ENCODE measurements at regions not wholly inside any gene's neighbourhood (a gene's known extent, or its start where the extent isn't known, plus 50 kb on each side); places are given as distances from the start of the nearest gene placed in this dataset.

- TF ChIP-seq CTCF (conservative IDR thresholded peaks at IDR 0.05; ENCODE audit: low read depth, low read length) = no peak
- H3K4me3 ChIP-seq (ENCODE audit: low read depth, low read length) = no peak overlapping the region
Observed at GRCh38 chr6:84458271-84458670, 230.8 kb upstream of the CEP162 start.

GRCh38 chr6:84457276-84457675 is 229.8 kb upstream of the CEP162 start:
- H3K4me3 ChIP-seq (ENCODE audit: low read depth, low read length) = no peak overlapping the region
- no peak for DNase-seq (ENCODE audit: low read depth)
- TF ChIP-seq CTCF (conservative IDR thresholded peaks at IDR 0.05; ENCODE audit: low read depth, low read length) = no peak

More at GRCh38 chr6:84458271-84458670, 230.8 kb upstream of the CEP162 start:
- DNase-seq (ENCODE audit: low read depth) = no peak

DNA sequence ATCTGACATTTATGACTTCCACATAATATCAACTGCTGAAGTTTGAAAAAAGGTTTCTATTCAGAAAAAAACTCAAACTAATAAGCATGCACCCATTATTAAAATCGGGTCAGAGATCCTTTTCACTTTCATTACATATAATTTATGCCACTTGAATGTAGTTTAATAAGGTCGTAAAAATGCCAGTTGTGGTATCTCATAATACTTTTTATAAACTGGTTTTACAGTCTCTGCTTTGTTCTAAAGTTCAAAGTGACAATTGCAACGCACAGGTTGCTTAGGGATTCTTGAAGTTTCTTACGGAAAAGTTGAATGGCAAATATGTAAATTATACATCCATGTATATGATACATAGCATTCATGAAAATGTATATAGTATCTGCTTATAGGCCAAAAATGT is 229.4 kb upstream of the CEP162 start:
- TF ChIP-seq CTCF (conservative IDR thresholded peaks at IDR 0.05; ENCODE audit: low read depth, low read length) = no peak
- no peak for DNase-seq (ENCODE audit: low read depth)
- H3K4me3 ChIP-seq (ENCODE audit: low read depth, low read length) = no peak overlapping the region

DNA sequence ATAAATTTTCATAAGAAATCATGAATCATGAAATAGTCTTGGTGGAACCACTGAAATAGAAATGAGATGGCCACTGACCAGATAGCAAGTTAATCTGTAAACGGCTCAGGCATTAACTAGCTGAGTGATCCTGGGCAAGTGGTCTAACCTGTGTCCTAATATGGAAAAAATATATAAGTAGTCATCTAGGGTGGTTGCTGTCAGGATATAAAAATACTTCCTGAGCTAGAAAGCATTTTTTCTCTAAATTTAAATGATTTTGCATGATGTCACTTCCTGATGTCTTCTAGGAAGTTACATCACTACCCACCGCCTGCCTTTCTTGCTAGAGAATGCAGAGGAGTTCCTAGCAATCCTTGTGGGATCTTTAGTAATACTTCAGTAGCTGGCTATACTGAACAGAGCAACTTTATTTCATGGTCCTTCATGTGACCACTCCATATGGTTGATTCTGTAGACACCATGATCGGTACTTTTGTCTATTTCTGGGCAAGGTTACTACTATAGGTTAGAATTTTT is 228.1 kb upstream of the CEP162 start:
- no peak overlapping the region for H3K4me3 ChIP-seq (ENCODE audit: low read depth, low read length)
- no peak for TF ChIP-seq CTCF (conservative IDR thresholded peaks at IDR 0.05; ENCODE audit: low read depth, low read length)
- no peak for DNase-seq (ENCODE audit: low read depth)

- no peak overlapping the region for H3K4me3 ChIP-seq (ENCODE audit: low read depth, low read length)
- no peak for TF ChIP-seq CTCF (conservative IDR thresholded peaks at IDR 0.05; ENCODE audit: low read depth, low read length)
- DNase-seq (ENCODE audit: low read depth) = no peak
Observed at GRCh38 chr6:84453499-84453898, 226.1 kb upstream of the CEP162 start.

DNA sequence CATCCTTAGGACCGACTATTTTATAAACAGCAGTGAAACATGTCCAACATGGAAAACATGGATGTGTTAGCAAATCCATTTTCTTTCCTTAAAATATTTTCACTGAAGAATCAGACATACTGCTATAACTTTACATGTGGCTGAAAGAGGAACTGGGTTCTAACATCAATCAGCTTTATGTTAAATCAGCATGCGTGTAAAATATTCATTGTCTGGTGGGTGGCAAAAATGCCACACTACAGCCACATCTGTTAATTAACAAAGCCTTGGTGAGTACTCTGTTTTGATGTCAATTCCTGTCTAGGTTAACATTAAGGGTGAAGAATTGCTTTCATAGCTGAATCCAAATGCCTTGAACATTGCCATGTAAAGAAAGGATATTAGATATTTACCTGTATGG is 222.6 kb upstream of the CEP162 start:
- H3K4me3 ChIP-seq (ENCODE audit: low read depth, low read length) = no peak overlapping the region
- TF ChIP-seq CTCF (conservative IDR thresholded peaks at IDR 0.05; ENCODE audit: low read depth, low read length) = no peak
- DNase-seq (ENCODE audit: low read depth) = no peak

- TF ChIP-seq CTCF (conservative IDR thresholded peaks at IDR 0.05; ENCODE audit: low read depth, low read length) = no peak
- no peak overlapping the region for H3K4me3 ChIP-seq (ENCODE audit: low read depth, low read length)
- DNase-seq (ENCODE audit: low read depth) = no peak
Observed at GRCh38 chr6:84449220-84449619, 221.8 kb upstream of the CEP162 start.
